GM08714 (cell line): ENCODE measurements at regions not wholly inside any gene's neighbourhood (a gene's known extent, or its start where the extent isn't known, plus 50 kb on each side); places are given as distances from the start of the nearest gene placed in this dataset.

ENCODE experiments used
- H3K4me3 ChIP-seq: fragments of 200-500 bp; sonication (Bioruptor generic); 2 replicates; pipeline ENCODE4 v1.5.1; 2014; ENCODE audit warnings: mild to moderate bottlenecking, low read length, inconsistent platforms
- ZNF274 ChIP-seq: IDR thresholded peaks from 2 replicates; pipeline ENCODE4 v1.6.1; 2012; ENCODE audit warnings: mild to moderate bottlenecking, low read depth, low read length

DNA sequence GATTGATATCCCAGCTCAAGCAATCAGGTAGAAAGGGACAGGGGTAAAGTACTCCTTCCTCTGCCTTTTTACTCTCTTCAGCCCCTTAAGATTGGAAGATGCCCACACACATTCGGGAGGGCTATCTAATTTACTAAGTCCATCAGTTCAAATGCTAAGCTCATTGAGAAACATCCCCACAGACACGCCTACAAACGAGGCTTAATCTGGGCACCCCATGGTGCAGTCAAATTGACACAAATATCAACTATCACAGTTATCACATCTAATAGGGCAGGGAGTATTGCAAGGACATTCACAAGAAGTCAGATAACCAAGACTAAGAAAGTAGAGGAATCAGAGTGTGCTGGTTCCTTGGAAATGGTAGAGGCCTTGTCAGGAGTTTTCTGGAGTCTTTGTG is 437.8 kb upstream of the AZI2 start:
- TF ChIP-seq ZNF274: no peak

DNA sequence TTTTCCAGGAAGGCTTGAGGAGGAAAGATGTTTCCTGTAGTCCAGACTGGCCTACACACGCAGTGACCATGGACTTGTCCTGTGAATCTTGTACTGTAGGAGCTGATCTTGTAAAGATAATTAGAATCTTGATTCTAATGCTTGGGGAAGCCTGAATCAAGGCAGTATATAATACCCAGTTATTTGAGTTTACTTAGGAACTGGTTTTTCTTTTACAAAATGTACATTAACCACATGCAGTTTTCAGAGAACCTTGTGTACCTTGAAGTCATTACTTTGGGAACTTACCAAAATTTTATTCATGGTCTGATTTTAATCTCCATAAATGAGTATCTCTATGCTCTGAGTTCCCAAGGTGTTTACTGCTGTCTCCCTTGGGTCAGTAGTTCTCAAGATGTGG is 439.9 kb upstream of the AZI2 start:
- no peak overlapping the region for H3K4me3 ChIP-seq
- TF ChIP-seq ZNF274: no peak

More for the DNA sequence above, 437.8 kb upstream of the AZI2 start:
- H3K4me3 ChIP-seq: no peak overlapping the region

DNA sequence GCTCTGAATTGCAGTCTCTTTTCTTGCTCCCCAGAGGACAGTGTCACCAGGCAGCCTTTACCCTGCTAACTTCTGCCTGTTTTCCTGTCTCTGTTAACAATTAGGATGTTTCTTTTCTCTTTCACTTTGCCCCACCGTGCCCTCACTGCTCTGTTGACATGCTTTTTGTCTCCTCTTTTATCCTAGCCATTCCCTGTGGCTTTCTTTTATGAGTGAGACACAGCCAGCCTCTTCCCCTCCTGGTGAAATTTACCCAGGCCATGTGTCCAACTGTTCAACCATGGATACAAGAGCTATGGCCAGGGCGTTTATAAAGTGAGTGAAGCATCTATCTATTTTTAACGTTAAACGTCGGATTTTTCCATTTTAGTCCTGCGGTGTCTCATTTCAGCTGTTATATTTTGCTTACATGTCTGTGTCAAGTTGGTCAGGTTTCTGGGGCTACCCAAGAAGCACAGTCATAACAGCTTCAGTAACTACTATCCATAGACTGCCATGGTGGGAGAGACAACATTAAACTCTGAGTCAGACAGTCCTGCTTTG is 443.2 kb upstream of the AZI2 start:
- no peak for TF ChIP-seq ZNF274
- H3K4me3 ChIP-seq: no peak overlapping the region

DNA sequence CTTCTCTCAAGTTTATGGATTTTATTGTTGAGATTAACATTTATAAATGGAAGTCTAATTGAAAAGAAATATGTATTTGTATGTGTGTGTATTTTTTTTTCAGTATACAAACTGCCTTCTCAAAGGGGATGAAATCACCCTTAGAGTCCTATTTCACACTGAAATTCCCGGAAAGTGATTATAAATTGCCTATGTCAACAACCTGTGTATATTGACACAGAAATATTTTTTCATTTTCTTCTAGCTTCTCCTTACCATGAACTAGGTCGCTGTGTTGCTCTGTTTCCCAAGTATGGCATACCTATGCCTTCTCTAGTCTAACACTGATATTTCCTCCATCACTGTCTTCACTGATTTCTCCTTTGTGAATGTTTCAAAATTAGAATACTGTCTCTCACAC is 444.0 kb upstream of the AZI2 start:
- no peak for TF ChIP-seq ZNF274
- H3K4me3 ChIP-seq: no peak overlapping the region

DNA sequence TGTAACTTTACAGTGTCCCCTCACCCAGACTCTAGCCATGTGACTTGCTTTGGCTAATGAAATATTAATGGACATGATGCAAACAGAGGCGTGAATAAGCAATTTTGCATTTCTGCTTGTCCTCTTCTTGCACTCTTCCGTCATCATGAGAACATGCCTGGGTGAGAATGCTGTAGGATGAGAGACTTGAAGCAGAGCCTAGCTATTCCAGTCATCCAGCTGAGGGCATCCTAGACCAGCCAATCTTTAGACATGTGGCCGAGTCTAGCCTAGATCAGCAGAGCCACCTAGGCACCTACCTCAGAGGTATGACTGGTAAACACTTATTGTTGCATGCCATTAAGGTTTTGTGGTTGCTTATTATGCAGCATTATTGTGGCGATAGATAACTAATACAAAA is 450.5 kb upstream of the AZI2 start:
- no peak for TF ChIP-seq ZNF274
- H3K4me3 ChIP-seq: no peak overlapping the region

DNA sequence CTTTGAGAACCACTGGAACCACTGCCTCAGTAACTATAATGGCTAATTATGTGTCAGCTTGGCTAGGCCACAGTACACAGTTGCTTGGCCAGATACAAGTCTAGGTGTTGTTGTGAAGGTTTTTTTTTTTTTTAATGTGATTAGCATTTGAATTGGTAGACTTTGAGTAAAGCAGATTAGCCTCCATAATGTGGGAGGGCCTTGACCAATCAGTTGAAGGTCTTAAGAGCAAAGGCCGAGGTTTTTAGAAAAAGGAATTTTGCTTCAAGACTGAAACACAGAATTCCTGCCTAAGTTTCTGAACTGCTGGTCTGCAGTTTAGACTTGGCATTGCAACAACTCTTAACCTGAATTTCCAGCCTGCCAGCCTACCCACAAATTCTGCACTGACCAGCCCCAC is 451.6 kb upstream of the AZI2 start:
- H3K4me3 ChIP-seq: no peak overlapping the region
- TF ChIP-seq ZNF274: no peak

DNA sequence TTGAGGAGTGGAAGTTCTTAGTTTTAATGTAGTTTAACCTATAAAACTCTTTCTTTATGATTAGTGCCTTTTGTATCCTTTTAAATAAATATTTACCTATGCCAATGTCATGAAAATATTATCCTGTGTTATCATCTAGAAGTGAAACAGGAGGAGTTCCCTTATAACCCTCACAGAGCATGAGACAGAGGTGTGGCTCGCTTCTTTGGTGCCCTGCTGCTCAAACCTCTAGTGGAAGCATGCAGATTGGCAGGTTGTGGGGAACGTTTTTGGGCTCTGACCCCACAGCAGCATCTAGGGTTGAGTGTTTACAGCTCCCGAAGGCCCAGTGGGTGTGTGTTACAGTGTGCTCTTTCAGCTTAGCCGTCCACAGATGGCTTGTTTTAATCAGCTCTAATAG is 459.4 kb upstream of the AZI2 start:
- no peak for TF ChIP-seq ZNF274
- no peak overlapping the region for H3K4me3 ChIP-seq

DNA sequence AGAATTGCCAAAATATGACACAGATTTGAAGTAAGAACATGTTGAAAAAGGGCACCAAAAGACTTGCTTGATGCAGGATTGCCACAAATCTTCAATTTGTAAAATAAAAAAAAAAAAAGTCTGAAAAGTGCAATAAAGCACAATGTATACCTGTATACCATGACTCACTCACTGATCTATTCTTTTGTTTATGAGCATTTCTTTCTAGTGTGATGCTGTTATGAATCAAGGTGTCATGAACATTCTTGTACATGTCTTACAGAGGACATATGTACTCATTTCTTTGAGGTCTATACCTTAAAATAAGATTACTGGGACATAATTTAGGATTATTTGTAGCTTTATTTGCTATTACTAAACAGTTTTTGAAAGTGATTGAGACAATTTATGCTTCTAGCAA is 464.9 kb upstream of the RBMS3 start:
- no peak overlapping the region for H3K4me3 ChIP-seq
- TF ChIP-seq ZNF274: no peak

DNA sequence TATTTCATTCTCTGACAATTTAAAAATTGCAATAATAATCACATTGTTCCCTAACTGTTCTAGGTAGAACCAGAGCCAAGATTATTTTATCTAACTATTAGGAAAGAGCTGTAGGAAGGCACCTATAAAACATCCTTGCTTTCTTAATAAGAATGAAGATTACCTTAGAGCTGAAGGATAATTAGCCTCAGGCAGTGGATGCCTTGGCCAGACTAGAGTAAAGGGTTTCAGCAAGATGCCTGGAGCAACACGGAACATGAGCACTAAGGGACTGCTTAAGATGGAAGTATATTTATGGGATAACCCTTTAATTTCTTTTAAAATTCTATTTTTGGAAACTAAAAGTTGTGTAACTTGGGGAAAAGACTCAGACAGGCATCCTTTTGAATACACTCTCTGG is 456.6 kb upstream of the RBMS3 start:
- no peak for TF ChIP-seq ZNF274
- H3K4me3 ChIP-seq: no peak overlapping the region

DNA sequence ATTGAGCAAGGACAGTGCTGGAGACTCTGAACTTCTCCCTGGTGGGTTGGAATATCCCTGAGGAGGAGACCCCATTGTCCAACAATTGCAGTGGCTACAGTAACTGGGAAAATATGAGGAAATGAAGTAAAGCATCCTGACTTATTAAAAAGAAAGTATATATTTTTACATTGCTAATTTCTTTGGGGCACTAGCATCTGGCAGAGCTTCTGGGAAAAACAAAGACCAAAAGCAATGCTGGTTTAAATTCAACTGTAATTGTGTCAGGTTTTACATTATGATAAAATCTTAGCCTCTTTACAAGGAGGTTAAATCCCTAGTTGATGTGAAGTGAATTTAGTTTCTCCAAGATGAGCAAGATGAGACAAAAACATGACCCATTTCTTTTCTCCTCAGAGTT is 454.0 kb upstream of the RBMS3 start:
- no peak for TF ChIP-seq ZNF274
- H3K4me3 ChIP-seq: no peak overlapping the region

DNA sequence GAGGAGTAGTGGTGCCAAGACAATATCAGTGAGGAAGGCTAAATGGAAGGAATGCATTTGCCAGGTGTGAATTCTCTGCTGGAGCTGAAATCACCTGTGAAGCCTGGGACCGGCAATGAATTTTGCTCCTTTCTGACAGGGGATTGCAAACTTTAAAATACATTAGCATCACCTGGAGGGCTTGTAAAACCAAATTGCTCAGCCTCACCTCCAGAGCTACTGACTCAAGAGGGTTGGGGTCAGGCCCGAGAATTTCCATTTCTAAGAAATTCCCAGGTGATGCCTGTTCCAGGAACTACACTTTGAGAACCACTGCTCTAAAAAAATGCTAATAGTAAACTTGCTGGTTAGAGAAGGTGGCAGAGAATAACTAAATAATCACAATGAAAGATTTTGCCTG is 445.6 kb upstream of the RBMS3 start:
- H3K4me3 ChIP-seq: no peak overlapping the region
- no peak for TF ChIP-seq ZNF274

DNA sequence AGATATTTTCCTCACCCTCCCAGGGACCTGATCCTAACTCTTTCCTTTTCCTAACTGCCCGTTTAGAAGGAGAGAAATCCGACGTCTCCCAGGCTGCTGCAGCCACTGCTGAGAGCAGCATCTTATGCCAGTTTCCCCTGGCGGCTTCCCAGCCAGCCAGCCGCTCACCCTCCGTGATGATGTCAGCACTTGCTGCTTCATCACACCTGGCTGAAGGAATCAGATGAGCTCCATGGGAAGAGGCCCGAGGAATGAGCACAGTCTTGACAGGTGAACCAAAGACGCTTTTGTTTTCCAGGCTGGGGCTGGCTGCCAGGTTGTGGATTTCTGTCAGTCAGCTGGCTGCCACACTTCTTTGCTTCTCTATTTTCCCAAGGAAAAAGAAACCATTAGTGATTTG is 445.1 kb upstream of the RBMS3 start:
- TF ChIP-seq ZNF274: no peak

DNA sequence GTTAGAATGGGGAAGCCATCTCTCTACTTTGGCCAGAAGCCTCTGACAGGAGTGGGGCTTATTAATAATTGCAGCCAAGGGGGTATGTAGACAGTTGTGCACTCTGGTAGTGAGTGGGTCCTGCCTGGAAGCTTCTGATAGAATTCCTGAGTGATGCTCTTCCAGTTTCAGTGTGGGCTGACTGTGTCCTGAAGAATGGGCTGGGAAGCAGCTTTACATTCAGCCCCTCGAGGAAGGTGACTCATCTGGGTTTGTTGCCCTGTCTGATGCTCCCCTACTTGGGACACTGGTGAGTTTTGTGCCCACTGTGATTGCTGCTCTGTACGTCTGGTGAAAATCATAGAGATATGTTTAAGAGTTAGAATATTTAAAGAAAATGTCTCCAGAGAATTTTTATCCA is 444.7 kb upstream of the RBMS3 start:
- H3K4me3 ChIP-seq: no peak overlapping the region
- TF ChIP-seq ZNF274: no peak

More for the DNA sequence above, 445.1 kb upstream of the RBMS3 start:
- H3K4me3 ChIP-seq: no peak overlapping the region

DNA sequence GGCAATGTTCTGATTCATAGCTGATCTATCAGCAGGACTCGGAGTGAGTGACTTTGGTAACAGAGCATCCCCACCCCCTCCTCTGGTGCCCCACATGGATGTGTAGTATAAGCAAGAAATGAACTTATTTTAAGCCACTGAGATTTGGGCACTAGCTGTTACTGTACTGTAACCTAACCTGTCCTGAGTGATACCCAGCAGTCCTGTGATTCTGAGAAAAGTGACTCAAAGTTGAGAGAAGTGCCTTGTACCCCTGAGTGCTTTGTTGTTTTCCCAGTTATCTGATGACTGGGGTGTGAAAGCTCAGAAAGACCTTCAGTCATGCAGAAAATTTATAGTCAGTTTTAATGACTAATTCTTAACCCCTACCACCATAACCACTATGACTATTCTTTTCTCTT is 439.9 kb upstream of the RBMS3 start:
- no peak for TF ChIP-seq ZNF274
- no peak overlapping the region for H3K4me3 ChIP-seq

DNA sequence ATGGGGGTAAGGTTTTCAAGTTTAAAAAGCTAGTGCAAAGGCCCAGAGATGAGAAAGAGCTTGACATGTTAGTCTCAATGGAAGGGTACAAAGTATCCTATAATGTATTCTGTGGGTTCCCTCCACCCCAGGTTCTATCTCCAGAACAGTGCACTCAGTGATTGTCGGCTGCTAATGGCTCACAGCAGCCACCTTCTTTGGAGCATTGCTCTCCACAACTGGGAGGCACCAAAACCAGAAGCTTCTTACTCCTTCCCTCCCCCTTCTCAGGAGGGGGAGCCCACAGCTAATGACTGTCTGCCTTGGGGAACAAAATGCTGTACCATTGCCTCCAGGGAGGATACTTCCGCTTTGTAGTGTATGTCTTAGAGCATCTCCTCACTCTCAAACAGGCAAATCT is 439.4 kb upstream of the RBMS3 start:
- H3K4me3 ChIP-seq: no peak overlapping the region
- no peak for TF ChIP-seq ZNF274

DNA sequence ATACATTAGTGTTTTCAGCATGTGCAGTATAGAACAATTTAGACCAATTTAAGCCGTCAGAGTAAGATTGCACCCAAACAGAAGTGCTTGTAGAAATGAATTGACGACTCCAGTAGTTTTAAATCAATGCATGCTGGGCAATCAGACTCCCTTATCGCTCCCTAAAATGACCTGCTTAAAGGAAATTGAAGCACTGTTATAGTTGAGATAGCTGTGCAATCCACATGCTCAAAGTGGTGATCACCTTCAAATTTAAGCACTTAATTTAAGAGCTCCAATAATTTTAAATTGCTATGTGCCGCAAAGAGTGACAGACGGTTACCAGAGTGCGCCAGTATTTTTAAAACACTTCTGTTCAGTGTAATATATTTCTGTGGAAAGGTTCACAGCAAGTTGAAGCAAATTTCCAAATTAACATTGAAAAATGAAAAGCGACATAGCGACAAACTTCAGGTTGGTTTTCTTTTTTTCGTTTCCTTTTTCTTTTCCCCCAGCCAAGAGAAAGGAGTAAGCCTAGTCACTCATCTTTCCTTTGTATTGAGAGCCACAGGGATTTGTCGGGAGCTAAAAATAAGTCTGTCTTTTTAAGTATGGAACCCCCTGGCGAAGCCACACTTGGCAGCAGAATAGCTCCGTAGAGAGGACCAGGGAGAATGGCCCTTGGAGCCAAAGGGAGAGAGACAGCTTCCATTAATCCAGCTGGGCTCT is 436.4 kb upstream of the RBMS3 start:
- TF ChIP-seq ZNF274: no peak
- no peak overlapping the region for H3K4me3 ChIP-seq
